ENCODE measurements at regions not wholly inside any gene's neighbourhood (a gene's known extent, or its start where the extent isn't known, plus 50 kb on each side); places are given as distances from the start of the nearest gene placed in this dataset.

GRCh38 chr12:90706036-90706435 is 248.9 kb downstream of the CCER1 start:
- no peak for TF ChIP-seq CTCF (IDR thresholded peaks at IDR 0.05 in 8 of 11, conservative IDR thresholded peaks at IDR 0.05 in 3 of 11)
- no peak for TF ChIP-seq POLR2A (IDR thresholded peaks at IDR 0.05)
- TF ChIP-seq POLR2AphosphoS5 (IDR thresholded peaks at IDR 0.05) = no peak

Measured in spleen (tissue), 7 donors.